Fibroblast of skin of left biceps (primary cell): ENCODE measurements at regions not wholly inside any gene's neighbourhood (a gene's known extent, or its start where the extent isn't known, plus 50 kb on each side); places are given as distances from the start of the nearest gene placed in this dataset.
"Not testable (repeated sequence)": the region's sequence is repeated elsewhere in the genome, so short reads cannot be mapped to it uniquely, and the experiment has no call there.

ENCODE experiments used
- DNase-seq, 2 experiments: peaks; one replicate each; pipeline ENCODE4 v3.0.0-alpha.2; 2013; ENCODE audit warnings: low read depth in 2 of 2

GRCh38 chr9:30482499-30482898 is 1901.9 kb upstream of the ACO1 start:
- DNase-seq = no peak

DNA sequence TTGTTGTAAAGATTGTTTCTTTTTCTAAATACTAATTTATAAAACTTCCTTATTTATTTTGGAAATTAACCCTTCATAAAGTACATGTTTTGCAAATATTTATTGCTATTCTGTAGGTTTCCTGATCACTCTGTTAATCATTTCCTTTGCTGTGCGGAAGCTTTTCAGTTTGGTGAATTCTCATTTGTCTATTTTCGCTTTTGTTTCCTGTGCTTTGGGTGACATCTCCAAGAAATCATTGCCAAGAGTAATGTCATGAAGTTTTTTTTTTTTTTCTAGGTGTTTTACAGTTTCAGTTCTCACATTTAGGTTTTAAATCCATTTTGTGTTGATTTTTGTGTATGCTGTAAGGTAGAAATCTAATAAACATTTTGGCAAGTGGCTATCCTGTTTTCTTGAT is 1899.8 kb upstream of the ACO1 start:
- no peak for DNase-seq

- no peak for DNase-seq
Observed at GRCh38 chr9:30504502-30504905, 1879.9 kb upstream of the ACO1 start.

- DNase-seq = no peak
Observed at GRCh38 chr9:30505311-30505710, 1879.1 kb upstream of the ACO1 start.

- DNase-seq = no peak
Observed at GRCh38 chr9:30506749-30507148, 1877.7 kb upstream of the ACO1 start.

GRCh38 chr9:30507166-30507565 is 1877.3 kb upstream of the ACO1 start:
- no peak for DNase-seq

DNA sequence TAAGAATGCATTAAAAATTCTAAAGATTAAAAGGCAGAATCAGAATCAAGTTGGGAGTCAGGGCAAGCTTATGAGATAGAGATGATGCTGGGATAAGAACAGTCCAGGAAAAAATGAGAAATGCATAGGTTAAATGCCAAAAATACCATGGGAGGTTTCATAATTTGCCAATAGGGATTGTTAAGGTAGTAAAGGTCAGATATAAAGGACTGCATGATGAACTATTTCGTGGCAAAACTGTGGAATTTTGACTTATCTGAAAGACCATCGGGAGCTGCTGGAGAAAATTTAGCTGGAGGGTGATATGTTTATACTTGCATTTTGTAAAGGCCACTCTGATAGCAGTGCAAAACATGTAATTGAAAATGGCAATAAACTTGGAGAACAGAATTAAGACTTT is 1872.8 kb upstream of the ACO1 start:
- no peak for DNase-seq

GRCh38 chr9:30519166-30519565 is 1865.3 kb upstream of the ACO1 start:
- DNase-seq = no peak

DNA sequence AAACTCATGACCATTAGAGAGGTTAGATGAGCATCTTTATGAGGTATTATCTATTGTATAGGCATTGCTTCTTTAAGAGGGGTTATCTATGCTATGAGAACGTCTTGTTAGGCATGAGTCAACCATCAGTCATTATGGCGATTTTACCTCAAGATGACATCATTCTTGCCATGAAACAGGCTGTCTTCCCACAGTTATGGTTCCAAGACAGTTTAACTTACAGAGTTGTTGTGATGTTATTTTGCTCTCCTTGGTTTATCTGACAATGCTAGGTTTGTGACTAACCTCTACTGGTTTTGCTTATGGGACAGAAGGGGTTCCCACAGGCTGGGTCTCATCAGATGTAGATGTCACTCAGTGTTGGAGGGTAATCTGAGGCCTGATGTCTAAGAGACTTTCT is 1864.7 kb upstream of the ACO1 start:
- DNase-seq = no peak

- no peak for DNase-seq
Observed at GRCh38 chr9:30522061-30522460, 1862.4 kb upstream of the ACO1 start.

DNA sequence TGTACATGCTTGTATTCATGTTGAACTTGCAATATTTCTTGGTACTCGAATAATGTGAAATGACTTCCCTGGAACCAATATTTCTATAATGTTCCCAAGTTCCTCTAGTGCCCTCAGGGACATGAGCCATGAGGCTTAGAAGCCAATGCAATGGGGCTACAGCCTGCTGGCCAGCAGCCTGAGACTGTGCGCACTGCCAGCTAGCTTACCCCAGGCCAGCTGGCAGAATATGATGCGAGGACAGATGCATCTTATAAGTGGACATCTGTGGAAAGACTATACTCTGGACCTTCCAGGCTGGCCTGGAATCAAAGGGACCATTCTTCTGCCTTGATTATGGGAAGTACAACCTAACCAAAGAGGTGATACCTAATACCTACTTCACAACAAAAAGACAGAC is 1862.0 kb upstream of the ACO1 start:
- DNase-seq = no peak

DNA sequence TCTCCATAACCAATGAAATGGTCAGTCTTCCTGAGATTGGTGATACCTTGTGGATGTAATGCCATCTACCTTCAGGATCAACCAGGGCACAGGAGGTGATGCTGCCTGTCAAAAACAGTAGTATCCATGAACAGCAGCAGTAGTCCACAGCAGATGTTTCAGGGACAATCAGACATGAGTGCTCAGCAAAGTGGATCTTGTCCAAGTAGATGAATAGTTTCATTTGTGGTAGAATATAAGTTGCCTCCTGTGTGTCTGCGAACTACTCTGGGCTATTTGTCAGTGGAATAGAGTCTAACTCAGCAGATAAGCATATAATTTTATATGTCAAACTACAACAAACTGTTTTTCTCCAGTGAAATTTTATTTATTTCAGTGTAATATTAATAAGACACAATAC is 1860.1 kb upstream of the ACO1 start:
- DNase-seq = no peak

GRCh38 chr9:30534455-30534854 is 1850.0 kb upstream of the ACO1 start:
- no peak for DNase-seq

DNA sequence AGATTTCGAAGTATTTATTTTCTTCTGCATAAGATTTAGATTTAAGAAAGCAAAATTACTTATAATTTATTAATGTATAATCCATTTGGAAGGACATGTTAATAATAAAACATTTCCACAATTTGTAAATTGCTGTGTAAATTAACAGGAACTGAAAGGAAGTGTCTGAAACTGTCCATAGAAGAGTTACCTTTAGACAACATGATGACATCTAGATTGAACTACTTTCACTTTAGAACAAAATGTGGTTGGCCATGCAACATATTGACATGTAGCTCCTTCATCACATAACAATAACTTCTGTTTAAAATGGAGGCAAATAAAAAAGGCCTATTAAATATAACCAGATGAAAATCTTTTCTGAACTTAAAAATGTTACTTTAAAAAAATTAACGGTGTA is 1849.5 kb upstream of the ACO1 start:
- DNase-seq = no peak

- no peak for DNase-seq
Observed at GRCh38 chr9:30536494-30536893, 1847.9 kb upstream of the ACO1 start.

GRCh38 chr9:30539696-30540095 is 1844.7 kb upstream of the ACO1 start:
- DNase-seq = not testable (repeated sequence)

DNA sequence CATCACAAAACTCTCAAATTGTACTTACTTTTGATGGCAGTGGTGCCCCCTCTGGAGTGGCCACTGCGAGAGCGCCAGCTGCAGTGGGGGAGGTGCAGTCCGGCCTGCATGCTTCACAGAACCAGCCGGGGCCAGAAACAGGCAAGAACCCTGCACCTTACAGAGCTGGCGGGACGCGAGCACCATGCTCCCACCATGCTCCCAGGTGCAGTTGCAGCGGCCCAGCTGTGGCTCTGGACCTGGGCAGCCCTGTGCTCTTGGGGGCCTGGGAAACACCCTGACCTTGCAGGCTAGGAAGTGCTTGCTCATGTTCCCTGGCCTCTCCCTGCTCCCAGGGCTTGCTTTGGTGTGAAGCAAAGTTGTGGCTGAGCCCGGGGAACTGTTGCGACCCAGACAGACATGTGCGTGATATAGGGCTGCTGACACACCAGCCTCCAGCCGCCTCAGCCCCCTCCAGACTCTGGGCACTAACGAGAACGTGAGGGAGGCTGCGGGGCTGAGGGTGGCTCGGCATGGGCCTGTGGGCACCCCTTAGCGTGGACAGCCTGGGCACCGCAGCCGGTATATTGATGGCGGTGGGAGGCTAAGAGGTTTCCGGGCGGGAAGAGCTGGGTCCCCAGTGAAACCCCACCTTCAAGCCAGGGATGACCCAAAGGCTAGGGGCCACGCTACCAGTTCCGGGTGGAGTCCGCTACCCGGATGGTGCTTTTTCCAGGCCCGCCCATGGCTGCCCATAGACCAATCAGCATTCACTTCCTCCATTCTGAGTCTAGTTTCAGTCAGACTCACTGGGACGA is 1809.9 kb upstream of the ACO1 start:
- DNase-seq = no peak

GRCh38 chr9:30575218-30575617 is 1809.2 kb upstream of the ACO1 start:
- DNase-seq = no peak

- DNase-seq = no peak
Observed at GRCh38 chr9:30575691-30576090, 1808.8 kb upstream of the ACO1 start.

- DNase-seq = no peak
Observed at GRCh38 chr9:30579810-30580209, 1804.6 kb upstream of the ACO1 start.

DNA sequence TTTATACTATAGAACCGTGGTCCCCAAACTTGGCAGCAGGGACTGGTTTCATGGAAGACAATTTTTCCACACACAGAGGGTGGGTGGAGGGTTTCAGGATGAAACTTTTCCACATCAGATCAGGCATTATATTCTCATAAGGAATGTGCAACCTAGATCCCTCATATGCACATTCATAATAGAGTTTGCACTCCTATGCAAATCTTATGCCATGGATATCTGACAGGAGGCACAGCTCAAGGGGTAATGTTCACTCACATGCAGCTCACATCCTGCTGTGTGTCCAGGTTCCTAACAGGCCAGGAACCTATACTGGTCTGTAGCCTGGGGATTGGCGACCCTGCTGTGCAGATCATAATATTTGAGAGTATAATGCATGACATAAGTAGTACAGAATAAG is 1802.2 kb upstream of the ACO1 start:
- DNase-seq = no peak

DNA sequence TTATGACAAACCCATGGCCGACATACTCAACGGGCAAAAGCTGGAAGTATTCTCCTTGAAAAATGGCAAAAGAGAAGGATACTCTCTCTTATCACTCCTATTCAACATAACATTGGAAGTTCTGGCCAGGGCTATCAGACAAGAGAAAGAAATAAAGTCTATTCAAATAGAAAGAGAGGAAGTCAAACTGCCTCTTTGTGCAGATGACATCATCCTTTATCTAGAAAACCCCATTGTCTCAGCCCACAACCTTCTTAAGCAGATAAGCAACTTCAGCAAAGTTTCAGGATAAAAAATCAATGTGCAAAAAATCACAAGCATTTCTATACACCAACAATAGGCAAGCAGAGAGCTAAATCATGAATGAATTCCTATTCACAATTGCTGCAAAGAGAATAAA is 1799.9 kb upstream of the ACO1 start:
- DNase-seq = no peak

GRCh38 chr9:30591461-30591860 is 1793.0 kb upstream of the ACO1 start:
- DNase-seq = no peak

DNA sequence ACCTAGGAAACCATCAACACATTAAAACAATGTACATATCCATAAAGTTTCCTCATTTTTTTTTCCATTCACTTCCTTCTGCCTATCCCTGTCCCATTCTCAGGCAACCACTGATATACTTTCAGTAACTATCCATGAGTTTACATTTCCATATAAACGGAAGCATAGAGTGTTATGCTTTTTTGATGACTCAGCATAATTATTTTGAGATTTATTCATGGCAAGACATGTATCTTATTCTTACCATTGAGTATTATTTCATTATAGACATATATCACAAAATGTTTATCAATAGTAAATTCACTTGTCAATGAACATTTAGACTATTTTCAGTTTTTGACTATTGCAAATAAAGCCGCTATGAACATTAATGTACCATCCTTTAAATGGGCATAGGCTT is 1786.8 kb upstream of the ACO1 start:
- DNase-seq = no peak
